ENCODE measurements at regions not wholly inside any gene's neighbourhood (a gene's known extent, or its start where the extent isn't known, plus 50 kb on each side); places are given as distances from the start of the nearest gene placed in this dataset.

DNA sequence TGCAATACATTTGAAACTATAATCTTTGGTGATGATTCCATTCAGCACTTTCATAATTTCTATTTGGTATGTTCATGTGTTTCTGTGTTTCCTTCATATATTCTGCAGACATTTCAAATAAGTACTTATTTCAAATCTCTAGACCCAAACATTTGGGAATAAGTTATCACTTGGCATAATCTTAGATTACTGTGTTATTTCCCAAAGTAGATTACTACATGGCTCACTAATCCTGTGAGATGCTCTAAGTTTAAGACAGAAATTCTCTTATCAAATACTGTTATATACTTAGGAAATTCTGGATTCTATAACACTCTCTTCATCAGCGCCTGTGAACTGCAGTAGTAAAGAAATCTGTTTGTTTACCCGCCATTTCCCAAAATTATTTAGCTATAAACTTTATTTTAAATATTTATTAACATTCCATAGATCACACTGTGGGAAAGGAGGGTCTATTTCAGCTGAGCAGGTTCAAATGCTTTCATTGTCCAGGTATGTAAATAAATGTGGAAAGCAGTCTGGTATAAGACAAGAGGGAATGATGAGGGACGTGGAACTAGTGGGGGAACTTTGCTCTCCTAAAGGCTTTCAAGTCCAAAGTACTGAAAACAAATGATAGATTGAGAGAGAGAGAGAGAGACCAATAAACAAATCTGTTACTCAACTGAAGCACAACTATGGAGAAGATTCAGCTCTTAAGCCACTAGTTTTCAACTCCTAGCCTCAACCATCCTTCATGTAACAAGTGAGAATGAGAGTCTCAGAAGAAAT, 61.8 kb upstream of the TOM1L1 start (continued):
- TF ChIP-seq YY1 (IDR thresholded peaks at IDR 0.05): peak; percentile 37
- peak; percentile 45 to 69 for TF ChIP-seq RXRA (IDR thresholded peaks at IDR 0.05)
- TF ChIP-seq TAF1 (conservative IDR thresholded peaks at IDR 0.05): no peak
- TF ChIP-seq, protein P1, sequence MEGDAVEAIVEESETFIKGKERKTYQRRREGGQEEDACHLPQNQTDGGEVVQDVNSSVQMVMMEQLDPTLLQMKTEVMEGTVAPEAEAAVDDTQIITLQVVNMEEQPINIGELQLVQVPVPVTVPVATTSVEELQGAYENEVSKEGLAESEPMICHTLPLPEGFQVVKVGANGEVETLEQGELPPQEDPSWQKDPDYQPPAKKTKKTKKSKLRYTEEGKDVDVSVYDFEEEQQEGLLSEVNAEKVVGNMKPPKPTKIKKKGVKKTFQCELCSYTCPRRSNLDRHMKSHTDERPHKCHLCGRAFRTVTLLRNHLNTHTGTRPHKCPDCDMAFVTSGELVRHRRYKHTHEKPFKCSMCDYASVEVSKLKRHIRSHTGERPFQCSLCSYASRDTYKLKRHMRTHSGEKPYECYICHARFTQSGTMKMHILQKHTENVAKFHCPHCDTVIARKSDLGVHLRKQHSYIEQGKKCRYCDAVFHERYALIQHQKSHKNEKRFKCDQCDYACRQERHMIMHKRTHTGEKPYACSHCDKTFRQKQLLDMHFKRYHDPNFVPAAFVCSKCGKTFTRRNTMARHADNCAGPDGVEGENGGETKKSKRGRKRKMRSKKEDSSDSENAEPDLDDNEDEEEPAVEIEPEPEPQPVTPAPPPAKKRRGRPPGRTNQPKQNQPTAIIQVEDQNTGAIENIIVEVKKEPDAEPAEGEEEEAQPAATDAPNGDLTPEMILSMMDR (IDR thresholded peaks at IDR 0.05; ENCODE audit: low read depth, low read length, missing input control): no peak

DNA sequence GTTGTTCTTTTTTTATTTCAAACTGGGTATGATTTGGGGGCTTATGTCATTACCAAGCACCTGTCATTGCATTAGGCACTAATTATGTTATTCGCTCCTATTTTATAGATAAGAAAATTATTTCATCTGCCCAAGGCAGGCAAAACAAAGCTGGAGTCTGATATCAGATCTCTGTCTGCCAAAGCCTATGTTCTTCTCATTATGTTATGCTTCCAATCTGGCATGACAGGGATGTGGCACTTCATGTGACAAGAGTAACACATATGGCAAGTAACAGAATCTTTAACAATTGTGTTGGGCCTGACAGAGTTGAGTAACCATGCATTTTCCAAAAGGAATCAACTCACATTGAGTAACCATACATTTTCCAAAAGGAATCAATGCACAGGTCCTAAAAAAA, 61.2 kb upstream of the TOM1L1 start:
- H3K27me3 ChIP-seq (ENCODE audit: control insufficient read depth in 4 of 4, insufficient read depth in 4 of 4, low read length in 3 of 4): no peaks in the 10 kb centered on the region
- H3K4me1 ChIP-seq (ENCODE audit: control insufficient read depth in 4 of 4, insufficient read depth in 4 of 4, low read length in 3 of 4): peaks cover 2 to 8% (median 6%) of the 10 kb centered on the region in 4 donors
- WGBS: 88% methylated on average over 1 of the region's 1 CpG
- DNase-seq (ENCODE audit: low spot score): no peak
- H3K9ac ChIP-seq (ENCODE audit: low read depth in 1 of 2, low read length in 2 of 2): no peak overlapping the region
- H3K36me3 ChIP-seq (ENCODE audit: control insufficient read depth in 4 of 4, insufficient read depth in 3 of 4, low read depth in 1 of 4, low read length in 3 of 4): no peaks in the 10 kb centered on the region
- H3K27ac ChIP-seq (ENCODE audit: low read depth in 1 of 2, low read length in 2 of 2): no peak overlapping the region
- H3K4me3 ChIP-seq (ENCODE audit: low read depth in 1 of 3, low read length in 3 of 3): no peak overlapping the region
- peaks cover 3 to 12% (median 7%) of the 10 kb centered on the region in 4 donors for H3K9me3 ChIP-seq (ENCODE audit: control insufficient read depth in 4 of 4, low read length in 3 of 4)
- TF ChIP-seq, protein P2, sequence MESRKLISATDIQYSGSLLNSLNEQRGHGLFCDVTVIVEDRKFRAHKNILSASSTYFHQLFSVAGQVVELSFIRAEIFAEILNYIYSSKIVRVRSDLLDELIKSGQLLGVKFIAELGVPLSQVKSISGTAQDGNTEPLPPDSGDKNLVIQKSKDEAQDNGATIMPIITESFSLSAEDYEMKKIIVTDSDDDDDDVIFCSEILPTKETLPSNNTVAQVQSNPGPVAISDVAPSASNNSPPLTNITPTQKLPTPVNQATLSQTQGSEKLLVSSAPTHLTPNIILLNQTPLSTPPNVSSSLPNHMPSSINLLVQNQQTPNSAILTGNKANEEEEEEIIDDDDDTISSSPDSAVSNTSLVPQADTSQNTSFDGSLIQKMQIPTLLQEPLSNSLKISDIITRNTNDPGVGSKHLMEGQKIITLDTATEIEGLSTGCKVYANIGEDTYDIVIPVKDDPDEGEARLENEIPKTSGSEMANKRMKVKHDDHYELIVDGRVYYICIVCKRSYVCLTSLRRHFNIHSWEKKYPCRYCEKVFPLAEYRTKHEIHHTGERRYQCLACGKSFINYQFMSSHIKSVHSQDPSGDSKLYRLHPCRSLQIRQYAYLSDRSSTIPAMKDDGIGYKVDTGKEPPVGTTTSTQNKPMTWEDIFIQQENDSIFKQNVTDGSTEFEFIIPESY (IDR thresholded peaks at IDR 0.05): no peak
- no peak for TF ChIP-seq FOXA2 (IDR thresholded peaks at IDR 0.05)
- TF ChIP-seq JUND (IDR thresholded peaks at IDR 0.05): no peak
- TF ChIP-seq SP1 (IDR thresholded peaks at IDR 0.05): no peak
- TF ChIP-seq, protein P3, sequence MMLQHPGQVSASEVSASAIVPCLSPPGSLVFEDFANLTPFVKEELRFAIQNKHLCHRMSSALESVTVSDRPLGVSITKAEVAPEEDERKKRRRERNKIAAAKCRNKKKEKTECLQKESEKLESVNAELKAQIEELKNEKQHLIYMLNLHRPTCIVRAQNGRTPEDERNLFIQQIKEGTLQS (IDR thresholded peaks at IDR 0.05): no peak
- TF ChIP-seq, protein P4, sequence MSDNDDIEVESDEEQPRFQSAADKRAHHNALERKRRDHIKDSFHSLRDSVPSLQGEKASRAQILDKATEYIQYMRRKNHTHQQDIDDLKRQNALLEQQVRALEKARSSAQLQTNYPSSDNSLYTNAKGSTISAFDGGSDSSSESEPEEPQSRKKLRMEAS (IDR thresholded peaks at IDR 0.05): no peak
- TF ChIP-seq EGR1 (IDR thresholded peaks at IDR 0.05; ENCODE audit: low read depth in 2 of 2): no peak
- TF ChIP-seq, protein P5, sequence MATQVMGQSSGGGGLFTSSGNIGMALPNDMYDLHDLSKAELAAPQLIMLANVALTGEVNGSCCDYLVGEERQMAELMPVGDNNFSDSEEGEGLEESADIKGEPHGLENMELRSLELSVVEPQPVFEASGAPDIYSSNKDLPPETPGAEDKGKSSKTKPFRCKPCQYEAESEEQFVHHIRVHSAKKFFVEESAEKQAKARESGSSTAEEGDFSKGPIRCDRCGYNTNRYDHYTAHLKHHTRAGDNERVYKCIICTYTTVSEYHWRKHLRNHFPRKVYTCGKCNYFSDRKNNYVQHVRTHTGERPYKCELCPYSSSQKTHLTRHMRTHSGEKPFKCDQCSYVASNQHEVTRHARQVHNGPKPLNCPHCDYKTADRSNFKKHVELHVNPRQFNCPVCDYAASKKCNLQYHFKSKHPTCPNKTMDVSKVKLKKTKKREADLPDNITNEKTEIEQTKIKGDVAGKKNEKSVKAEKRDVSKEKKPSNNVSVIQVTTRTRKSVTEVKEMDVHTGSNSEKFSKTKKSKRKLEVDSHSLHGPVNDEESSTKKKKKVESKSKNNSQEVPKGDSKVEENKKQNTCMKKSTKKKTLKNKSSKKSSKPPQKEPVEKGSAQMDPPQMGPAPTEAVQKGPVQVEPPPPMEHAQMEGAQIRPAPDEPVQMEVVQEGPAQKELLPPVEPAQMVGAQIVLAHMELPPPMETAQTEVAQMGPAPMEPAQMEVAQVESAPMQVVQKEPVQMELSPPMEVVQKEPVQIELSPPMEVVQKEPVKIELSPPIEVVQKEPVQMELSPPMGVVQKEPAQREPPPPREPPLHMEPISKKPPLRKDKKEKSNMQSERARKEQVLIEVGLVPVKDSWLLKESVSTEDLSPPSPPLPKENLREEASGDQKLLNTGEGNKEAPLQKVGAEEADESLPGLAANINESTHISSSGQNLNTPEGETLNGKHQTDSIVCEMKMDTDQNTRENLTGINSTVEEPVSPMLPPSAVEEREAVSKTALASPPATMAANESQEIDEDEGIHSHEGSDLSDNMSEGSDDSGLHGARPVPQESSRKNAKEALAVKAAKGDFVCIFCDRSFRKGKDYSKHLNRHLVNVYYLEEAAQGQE (IDR thresholded peaks at IDR 0.05): no peak
- TF ChIP-seq HNF4G (IDR thresholded peaks at IDR 0.05): no peak
- no peak for TF ChIP-seq GABPA (IDR thresholded peaks at IDR 0.05 in 1 of 2, conservative IDR thresholded peaks at IDR 0.05 in 1 of 2)
- no peak for TF ChIP-seq RAD21 (IDR thresholded peaks at IDR 0.05)
- TF ChIP-seq NR2F2 (IDR thresholded peaks at IDR 0.05): no peak
- TF ChIP-seq TAF1 (conservative IDR thresholded peaks at IDR 0.05): no peak
- TF ChIP-seq HNF4A (conservative IDR thresholded peaks at IDR 0.05): no peak
- no peak for TF ChIP-seq RXRA (IDR thresholded peaks at IDR 0.05)
- TF ChIP-seq, protein P1 (IDR thresholded peaks at IDR 0.05; ENCODE audit: low read depth, low read length, missing input control): no peak
- TF ChIP-seq YY1 (IDR thresholded peaks at IDR 0.05): no peak
- no peak for TF ChIP-seq FOXA1 (IDR thresholded peaks at IDR 0.05)

All from liver (tissue), 8 donors.